Cardiac fibroblast (primary cell): ENCODE measurements at regions not wholly inside any gene's neighbourhood (a gene's known extent, or its start where the extent isn't known, plus 50 kb on each side); places are given as distances from the start of the nearest gene placed in this dataset.

ENCODE experiments used
- DNase-seq, 2 donors: peaks; one replicate each; pipeline versions ENCODE4 v3.0.0 to v3.0.0-alpha.2; 2010; ENCODE audit warnings: low read depth in 2 of 2
- H3K4me3 ChIP-seq, 2 donors: replicated peaks in 1 of 2; 1 replicate in 1 of 2; 2 replicates in 1 of 2; pipeline ENCODE4 v1.5.1; 2011; ENCODE audit warnings: low read depth in 2 of 2, low read length in 2 of 2, mild to moderate bottlenecking in 2 of 2, moderate library complexity in 1 of 2
- CTCF ChIP-seq: IDR thresholded peaks from one replicate; pipeline ENCODE4 v1.5.1; 2011; ENCODE audit warnings: low read depth, mild to moderate bottlenecking, low read length, inconsistent platforms

- H3K4me3 ChIP-seq = no peak overlapping the region
- DNase-seq = no peak
- no peak for TF ChIP-seq CTCF
Measured at GRCh38 chr4:102447413-102447812, 53.7 kb upstream of the NFKB1 start.

DNA sequence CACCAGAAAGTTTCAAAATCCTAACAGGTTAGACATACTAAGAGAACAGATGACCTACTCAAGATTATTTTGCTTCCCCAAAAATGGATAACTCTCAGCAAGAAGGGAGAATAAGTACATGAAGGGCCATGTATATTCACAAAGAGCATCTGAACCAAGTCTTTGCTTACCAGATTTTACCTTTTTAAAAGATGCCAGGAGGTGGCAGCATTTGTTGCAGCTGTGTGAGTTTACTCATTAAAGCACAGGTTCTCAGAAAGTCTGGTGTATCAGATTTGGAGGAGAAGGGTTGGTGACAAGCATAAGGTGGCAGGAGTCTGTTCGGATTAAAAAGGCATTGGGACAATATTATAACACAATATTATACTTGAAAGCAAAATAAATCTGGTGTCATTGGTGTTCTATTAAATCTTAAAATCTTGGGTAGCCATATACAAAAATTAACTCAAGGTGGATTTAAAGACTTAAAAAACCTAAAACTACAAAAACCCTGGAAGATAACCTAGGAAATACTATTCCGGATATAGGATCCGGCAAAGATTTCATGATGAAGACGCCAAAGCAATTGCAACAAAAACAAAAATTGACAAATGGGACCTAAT is 51.3 kb upstream of the NFKB1 start:
- TF ChIP-seq CTCF = peak; percentile 60
- no peak overlapping the region for H3K4me3 ChIP-seq
- DNase-seq = peak; percentile 80

- no peak for DNase-seq
- H3K4me3 ChIP-seq = no peak overlapping the region
- no peak for TF ChIP-seq CTCF
Measured at GRCh38 chr4:102451266-102451665, 49.9 kb upstream of the NFKB1 start.
